Activated T-helper 1 cell treated with anti-CD3 and anti-CD28 coated beads, Interleukin-12 subunit alpha, Interleukin-12 subunit beta, Interleukin-2, Interleukin-4 antibody, amounts not matched to agents 30 ng/mL and 10 ng/mL and 1 ng/mL, durations not matched to agents 14 hours and 24 hours and 36 hours (primary cell): ENCODE measurements at regions not wholly inside any gene's neighbourhood (a gene's known extent, or its start where the extent isn't known, plus 50 kb on each side); places are given as distances from the start of the nearest gene placed in this dataset.

Experiments used
- DNase-seq: peaks from one replicate; pipeline ENCODE4 v3.0.0; 2021; ENCODE audit warnings: low spot score
- H3K27ac Mint-ChIP-seq: one replicate; pipeline ENCODE4 v1.8.0; 2021; ENCODE audit warnings: mild to moderate bottlenecking, mixed read lengths
- H3K27me3 Mint-ChIP-seq: one replicate; pipeline ENCODE4 v1.8.0; 2022; ENCODE audit warnings: mild to moderate bottlenecking, moderate library complexity, mixed read lengths; ENCODE audit not compliant: insufficient read depth
- H3K36me3 Mint-ChIP-seq: one replicate; pipeline ENCODE4 v1.8.0; 2021; ENCODE audit warnings: low read depth, mixed read lengths
- H3K4me1 Mint-ChIP-seq: one replicate; pipeline ENCODE4 v1.8.0; 2021; ENCODE audit warnings: low read depth, mixed read lengths
- H3K4me3 Mint-ChIP-seq: one replicate; pipeline ENCODE4 v1.8.0; 2021; ENCODE audit warnings: mild to moderate bottlenecking, moderate library complexity, mixed read lengths
- H3K9me3 Mint-ChIP-seq: one replicate; pipeline ENCODE4 v1.8.0; 2021; ENCODE audit warnings: mixed read lengths
- intact Hi-C: fragments of 100-400 bp; cut with micrococcal nuclease; formaldehyde crosslinking; loops from one replicate; pipeline ENCODE4 v1.15.1; 2024

- Mint-ChIP-seq H3K4me3 (no peak overlapping the region), H3K27me3 (peaks cover 2% of the 10 kb centered on the region), H3K36me3 (no peaks in the 10 kb centered on the region), H3K4me1 (no peaks in the 10 kb centered on the region), H3K27ac (no peak overlapping the region), H3K9me3 (no peaks in the 10 kb centered on the region)
- intact Hi-C loops = no loop called here
- no peak for DNase-seq
Measured at GRCh38 chr15:98384328-98385029, 263.9 kb upstream of the IGF1R start.

GRCh38 chr15:98385752-98386381 lies 262.5 kb upstream of the IGF1R start:
- Mint-ChIP-seq H3K4me1 (no peaks in the 10 kb centered on the region), H3K9me3 (no peaks in the 10 kb centered on the region), H3K27ac (no peak overlapping the region), H3K27me3 (peaks cover 2% of the 10 kb centered on the region), H3K4me3 (no peak overlapping the region), H3K36me3 (no peaks in the 10 kb centered on the region)
- intact Hi-C loops = no loop called here
- DNase-seq = no peak

- intact Hi-C loops = no loop called here
Measured at GRCh38 chr15:98386561-98386960, 261.8 kb upstream of the IGF1R start.

GRCh38 chr15:98387866-98388265 lies 260.5 kb upstream of the IGF1R start:
- Mint-ChIP-seq H3K9me3 (no peaks in the 10 kb centered on the region), H3K4me1 (no peaks in the 10 kb centered on the region)

More at GRCh38 chr15:98386561-98386960, 261.8 kb upstream of the IGF1R start:
- no peak for DNase-seq
- Mint-ChIP-seq H3K27me3 (peaks cover 2% of the 10 kb centered on the region), H3K4me3 (no peak overlapping the region), H3K4me1 (no peaks in the 10 kb centered on the region), H3K27ac (no peak overlapping the region), H3K9me3 (no peaks in the 10 kb centered on the region), H3K36me3 (no peaks in the 10 kb centered on the region)

GRCh38 chr15:98390946-98391530 lies 257.3 kb upstream of the IGF1R start:
- H3K9me3 Mint-ChIP-seq = no peaks in the 10 kb centered on the region
- no peaks in the 10 kb centered on the region for H3K27me3 Mint-ChIP-seq
- intact Hi-C loops = no loop called here
- H3K27ac Mint-ChIP-seq = no peak overlapping the region
- no peak for DNase-seq
- no peaks in the 10 kb centered on the region for H3K36me3 Mint-ChIP-seq
- no peak overlapping the region for H3K4me3 Mint-ChIP-seq
- H3K4me1 Mint-ChIP-seq = no peaks in the 10 kb centered on the region

More at GRCh38 chr15:98387866-98388265, 260.5 kb upstream of the IGF1R start:
- intact Hi-C loops = no loop called here
- no peak for DNase-seq
- Mint-ChIP-seq H3K27ac (no peak overlapping the region), H3K36me3 (no peaks in the 10 kb centered on the region), H3K4me3 (no peak overlapping the region), H3K27me3 (peaks cover 2% of the 10 kb centered on the region)

- Mint-ChIP-seq H3K27ac (no peak overlapping the region), H3K4me3 (no peak overlapping the region), H3K27me3 (no peaks in the 10 kb centered on the region), H3K36me3 (no peaks in the 10 kb centered on the region), H3K9me3 (no peaks in the 10 kb centered on the region), H3K4me1 (no peaks in the 10 kb centered on the region)
- intact Hi-C loops = no loop called here
- DNase-seq = no peak
Measured at GRCh38 chr15:98391568-98391967, 256.8 kb upstream of the IGF1R start.

- peaks cover 1% of the 10 kb centered on the region for H3K27me3 Mint-ChIP-seq
Measured at GRCh38 chr15:98393471-98393870, 254.9 kb upstream of the IGF1R start.

GRCh38 chr15:98394546-98394945 lies 253.8 kb upstream of the IGF1R start:
- Mint-ChIP-seq H3K4me1 (no peaks in the 10 kb centered on the region), H3K4me3 (no peak overlapping the region), H3K36me3 (no peaks in the 10 kb centered on the region), H3K27ac (no peak overlapping the region), H3K9me3 (no peaks in the 10 kb centered on the region), H3K27me3 (peaks cover 1% of the 10 kb centered on the region)
- no peak for DNase-seq
- intact Hi-C loops = no loop called here

More at GRCh38 chr15:98393471-98393870, 254.9 kb upstream of the IGF1R start:
- DNase-seq = no peak
- no peaks in the 10 kb centered on the region for H3K9me3 Mint-ChIP-seq
- H3K4me1 Mint-ChIP-seq = no peaks in the 10 kb centered on the region
- H3K4me3 Mint-ChIP-seq = no peak overlapping the region
- H3K36me3 Mint-ChIP-seq = no peaks in the 10 kb centered on the region
- intact Hi-C loops = no loop called here
- H3K27ac Mint-ChIP-seq = no peak overlapping the region

- no peak for DNase-seq
- Mint-ChIP-seq H3K27me3 (peaks cover 1% of the 10 kb centered on the region), H3K4me1 (no peaks in the 10 kb centered on the region), H3K4me3 (no peak overlapping the region), H3K36me3 (no peaks in the 10 kb centered on the region), H3K9me3 (no peaks in the 10 kb centered on the region), H3K27ac (no peak overlapping the region)
- intact Hi-C loops = no loop called here
Measured at GRCh38 chr15:98395974-98396610, 252.2 kb upstream of the IGF1R start.

GRCh38 chr15:98397419-98397818 lies 250.9 kb upstream of the IGF1R start:
- Mint-ChIP-seq H3K4me1 (no peaks in the 10 kb centered on the region), H3K36me3 (no peaks in the 10 kb centered on the region), H3K4me3 (no peak overlapping the region), H3K27me3 (peaks cover 1% of the 10 kb centered on the region), H3K27ac (no peak overlapping the region), H3K9me3 (no peaks in the 10 kb centered on the region)
- intact Hi-C loops = no loop called here
- no peak for DNase-seq

GRCh38 chr15:98398056-98398455 lies 250.3 kb upstream of the IGF1R start:
- DNase-seq = no peak
- H3K27ac Mint-ChIP-seq = no peak overlapping the region
- intact Hi-C loops = no loop called here
- H3K9me3 Mint-ChIP-seq = no peaks in the 10 kb centered on the region
- peaks cover 1% of the 10 kb centered on the region for H3K27me3 Mint-ChIP-seq
- no peaks in the 10 kb centered on the region for H3K36me3 Mint-ChIP-seq
- H3K4me3 Mint-ChIP-seq = no peak overlapping the region
- no peaks in the 10 kb centered on the region for H3K4me1 Mint-ChIP-seq

GRCh38 chr15:98398886-98399285 lies 249.5 kb upstream of the IGF1R start:
- intact Hi-C loops = no loop called here
- DNase-seq = no peak
- Mint-ChIP-seq H3K9me3 (no peaks in the 10 kb centered on the region), H3K4me3 (no peak overlapping the region), H3K27ac (no peak overlapping the region), H3K36me3 (no peaks in the 10 kb centered on the region), H3K27me3 (peaks cover 1% of the 10 kb centered on the region), H3K4me1 (no peaks in the 10 kb centered on the region)

- Mint-ChIP-seq H3K4me1 (no peaks in the 10 kb centered on the region), H3K9me3 (no peaks in the 10 kb centered on the region), H3K27me3 (peaks cover 1% of the 10 kb centered on the region), H3K36me3 (no peaks in the 10 kb centered on the region), H3K4me3 (no peak overlapping the region), H3K27ac (no peak overlapping the region)
- intact Hi-C loops = no loop called here
- DNase-seq = no peak
Measured at GRCh38 chr15:98400120-98400519, 248.2 kb upstream of the IGF1R start.
